WTC11 (cell line): ENCODE measurements at regions not wholly inside any gene's neighbourhood (a gene's known extent, or its start where the extent isn't known, plus 50 kb on each side); places are given as distances from the start of the nearest gene placed in this dataset.

Experiments
- ATAC-seq: fragments of 200-7000 bp; cut with Tn5 transposase; 2 replicates; pipeline ENCODE4 v1.10.0; 2021; ENCODE audit warnings: mild to moderate bottlenecking, moderate library complexity
- CTCF ChIA-PET: fragments of 300-600 bp; sonication (Branson Sonifier 250); formaldehyde crosslinking; loops from one replicate; lab custom pipeline; 2021; ENCODE audit warnings: antibody characterized with exemption; lab: Charles Lee
- POLR2A ChIA-PET: fragments of 350-600 bp; sonication (Branson Sonifier 250); formaldehyde crosslinking; loops from one replicate; lab custom pipeline; 2021; ENCODE audit warnings: antibody characterized with exemption; lab: Charles Lee
- DNase-seq: peaks from one replicate; pipeline ENCODE4 v3.0.0; 2021; ENCODE audit warnings: low spot score
- H3K27ac Mint-ChIP-seq: 2 replicates; pipeline ENCODE4 v1.8.0; 2021; ENCODE audit warnings: mixed read lengths
- H3K27me3 Mint-ChIP-seq: 2 replicates; pipeline ENCODE4 v1.8.0; 2021; ENCODE audit warnings: low read depth, mild to moderate bottlenecking, moderate library complexity, mixed read lengths
- H3K36me3 Mint-ChIP-seq: 2 replicates; pipeline ENCODE4 v1.8.0; 2021; ENCODE audit warnings: mixed read lengths
- H3K4me1 Mint-ChIP-seq: 2 replicates; pipeline ENCODE4 v1.8.0; 2022; ENCODE audit warnings: mixed read lengths
- H3K4me3 Mint-ChIP-seq: 2 replicates; pipeline ENCODE4 v1.8.0; 2021; ENCODE audit warnings: mild to moderate bottlenecking, moderate library complexity, mixed read lengths
- H3K9me3 Mint-ChIP-seq: 2 replicates; pipeline ENCODE4 v1.8.0; 2021; ENCODE audit warnings: mixed read lengths
- CBFB ChIP-seq: sonication (generic); formaldehyde crosslinking; IDR thresholded peaks from 2 replicates; pipeline ENCODE4 v1.8.1; 2022; ENCODE audit warnings: mild to moderate bottlenecking, low read depth, missing genetic modification reagents
- HMGA2 ChIP-seq: fragments of 250-450 bp; sonication (Bioruptor Pico); IDR thresholded peaks from 2 replicates; pipeline ENCODE4 v1.4.0; 2021; ENCODE audit warnings: mild to moderate bottlenecking, moderate library complexity
- MYBL2 ChIP-seq: sonication (generic); formaldehyde crosslinking; IDR thresholded peaks from 2 replicates; pipeline ENCODE4 v1.8.1; 2023; ENCODE audit warnings: mild to moderate bottlenecking, moderate library complexity, missing genetic modification reagents
- NFE2L1 ChIP-seq: sonication (generic); formaldehyde crosslinking; IDR thresholded peaks from 2 replicates; pipeline ENCODE4 v1.8.1; 2023; ENCODE audit warnings: missing genetic modification reagents
- SMAD3 ChIP-seq: sonication (generic); formaldehyde crosslinking; IDR thresholded peaks from 2 replicates; pipeline ENCODE4 v1.8.0; 2022; ENCODE audit warnings: missing genetic modification reagents, mild to moderate bottlenecking, borderline replicate concordance
- TCF7 ChIP-seq: sonication (generic); formaldehyde crosslinking; IDR thresholded peaks from 2 replicates; pipeline ENCODE4 v1.8.0; 2022; ENCODE audit warnings: mild to moderate bottlenecking, low read depth, missing genetic modification reagents, moderate library complexity
- ZNF219 ChIP-seq: sonication (generic); formaldehyde crosslinking; IDR thresholded peaks from 2 replicates; pipeline ENCODE4 v1.8.0; 2023; ENCODE audit warnings: missing genetic modification reagents, mild to moderate bottlenecking, borderline replicate concordance
- ZNF416 ChIP-seq: fragments of 250-450 bp; sonication (Bioruptor Pico); IDR thresholded peaks from 2 replicates; pipeline ENCODE4 v1.9.0; 2021; ENCODE audit warnings: mild to moderate bottlenecking, inconsistent platforms
- TF ChIP-seq, protein P1 (sequence below): sonication (generic); formaldehyde crosslinking; IDR thresholded peaks from 2 replicates; pipeline ENCODE4 v1.8.1; 2023; ENCODE audit warnings: mild to moderate bottlenecking, missing genetic modification reagents, moderate library complexity
- TF ChIP-seq, protein P2 (sequence below): sonication (generic); formaldehyde crosslinking; IDR thresholded peaks from 2 replicates; pipeline ENCODE4 v1.8.0; 2023; ENCODE audit warnings: mild to moderate bottlenecking, missing genetic modification reagents
- TF ChIP-seq, protein P3 (sequence below): fragments of 250-450 bp; sonication (Bioruptor Pico); IDR thresholded peaks from 2 replicates; pipeline ENCODE4 v2.1.2; 2022; ENCODE audit warnings: mild to moderate bottlenecking, moderate library complexity
- TF ChIP-seq, protein P4 (sequence below): sonication (generic); formaldehyde crosslinking; conservative IDR thresholded peaks from 2 replicates; pipeline ENCODE4 v1.8.1; 2022; ENCODE audit warnings: mild to moderate bottlenecking, missing genetic modification reagents
- TF ChIP-seq, protein P5 (sequence below): sonication (generic); formaldehyde crosslinking; IDR thresholded peaks from 2 replicates; pipeline ENCODE4 v1.8.0; 2022; ENCODE audit warnings: mild to moderate bottlenecking, missing genetic modification reagents
- TF ChIP-seq, protein P6 (sequence below): sonication (generic); formaldehyde crosslinking; IDR thresholded peaks from 2 replicates; pipeline ENCODE4 v1.8.0; 2022; ENCODE audit warnings: mild to moderate bottlenecking, missing genetic modification reagents
- TF ChIP-seq, protein P7 (sequence below): fragments of 200-600 bp; IDR thresholded peaks from 2 replicates; pipeline ENCODE4 v1.8.0; 2022; ENCODE audit warnings: antibody characterized with exemption
- TF ChIP-seq, protein P8 (sequence below): fragments of 250-450 bp; sonication (Bioruptor Pico); IDR thresholded peaks from 2 replicates; pipeline ENCODE4 v1.8.0; 2021; ENCODE audit warnings: mild to moderate bottlenecking

DNA sequence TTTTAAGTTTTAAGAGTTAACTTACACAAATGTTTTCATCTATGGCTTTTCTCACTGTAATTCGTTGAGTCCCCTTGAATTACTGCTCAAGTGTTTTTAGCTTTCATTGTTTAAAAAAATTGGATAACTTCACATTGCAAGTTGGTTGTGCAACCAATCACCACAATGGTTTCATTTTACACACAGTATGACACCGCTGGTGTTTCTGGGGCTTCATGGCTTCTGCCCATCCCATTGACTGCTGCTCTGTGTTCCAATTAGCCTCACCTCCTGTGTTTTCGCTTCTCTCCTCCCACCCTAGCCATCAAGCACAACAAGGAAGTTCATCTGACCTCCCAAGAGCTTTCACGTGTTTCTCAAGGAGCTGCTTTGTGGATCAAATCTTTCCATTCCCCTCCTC lies 199.1 kb upstream of the CHAC2 start:
- H3K27me3 Mint-ChIP-seq, result no peaks in the 10 kb centered on the region
- POLR2A ChIA-PET, result no interaction called here
- no peak overlapping the region for H3K4me3 Mint-ChIP-seq
- no peak for ATAC-seq
- peaks cover 15% of the 10 kb centered on the region for H3K4me1 Mint-ChIP-seq
- no peak for DNase-seq
- TF ChIP-seq, protein P1, sequence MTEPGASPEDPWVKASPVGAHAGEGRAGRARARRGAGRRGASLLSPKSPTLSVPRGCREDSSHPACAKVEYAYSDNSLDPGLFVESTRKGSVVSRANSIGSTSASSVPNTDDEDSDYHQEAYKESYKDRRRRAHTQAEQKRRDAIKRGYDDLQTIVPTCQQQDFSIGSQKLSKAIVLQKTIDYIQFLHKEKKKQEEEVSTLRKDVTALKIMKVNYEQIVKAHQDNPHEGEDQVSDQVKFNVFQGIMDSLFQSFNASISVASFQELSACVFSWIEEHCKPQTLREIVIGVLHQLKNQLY (CRISPR knock-in tag), result no peak
- TF ChIP-seq ZNF416 (CRISPR knock-in tag), result no peak
- no peak for TF ChIP-seq SMAD3 (CRISPR knock-in tag)
- H3K36me3 Mint-ChIP-seq, result no peaks in the 10 kb centered on the region
- peak overlapping the region; percentile 64; the same call in 1 of the 2 replicates for H3K27ac Mint-ChIP-seq
- CTCF ChIA-PET, result no interaction called here
- H3K9me3 Mint-ChIP-seq, result no peaks in the 10 kb centered on the region

DNA sequence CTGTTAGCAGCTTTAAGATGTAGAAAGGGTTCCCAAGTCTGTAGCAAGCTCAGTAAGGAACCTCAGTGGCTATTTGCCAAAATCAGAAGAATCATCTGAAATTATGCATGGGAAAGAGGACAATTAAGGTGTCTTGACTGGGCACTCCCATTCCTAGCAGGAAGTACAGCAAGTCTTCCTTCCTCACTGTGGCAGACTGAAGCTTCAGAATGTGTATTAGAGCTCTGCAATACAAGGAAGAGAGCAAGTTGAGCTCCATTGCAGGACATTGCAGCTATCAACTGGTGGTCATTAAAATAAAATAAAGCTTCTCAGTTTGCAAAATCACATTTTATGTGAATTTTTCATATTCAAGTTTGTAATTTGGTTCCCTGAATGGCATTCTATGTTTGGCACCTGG lies 200.5 kb upstream of the CHAC2 start:
- TF ChIP-seq, protein P2, sequence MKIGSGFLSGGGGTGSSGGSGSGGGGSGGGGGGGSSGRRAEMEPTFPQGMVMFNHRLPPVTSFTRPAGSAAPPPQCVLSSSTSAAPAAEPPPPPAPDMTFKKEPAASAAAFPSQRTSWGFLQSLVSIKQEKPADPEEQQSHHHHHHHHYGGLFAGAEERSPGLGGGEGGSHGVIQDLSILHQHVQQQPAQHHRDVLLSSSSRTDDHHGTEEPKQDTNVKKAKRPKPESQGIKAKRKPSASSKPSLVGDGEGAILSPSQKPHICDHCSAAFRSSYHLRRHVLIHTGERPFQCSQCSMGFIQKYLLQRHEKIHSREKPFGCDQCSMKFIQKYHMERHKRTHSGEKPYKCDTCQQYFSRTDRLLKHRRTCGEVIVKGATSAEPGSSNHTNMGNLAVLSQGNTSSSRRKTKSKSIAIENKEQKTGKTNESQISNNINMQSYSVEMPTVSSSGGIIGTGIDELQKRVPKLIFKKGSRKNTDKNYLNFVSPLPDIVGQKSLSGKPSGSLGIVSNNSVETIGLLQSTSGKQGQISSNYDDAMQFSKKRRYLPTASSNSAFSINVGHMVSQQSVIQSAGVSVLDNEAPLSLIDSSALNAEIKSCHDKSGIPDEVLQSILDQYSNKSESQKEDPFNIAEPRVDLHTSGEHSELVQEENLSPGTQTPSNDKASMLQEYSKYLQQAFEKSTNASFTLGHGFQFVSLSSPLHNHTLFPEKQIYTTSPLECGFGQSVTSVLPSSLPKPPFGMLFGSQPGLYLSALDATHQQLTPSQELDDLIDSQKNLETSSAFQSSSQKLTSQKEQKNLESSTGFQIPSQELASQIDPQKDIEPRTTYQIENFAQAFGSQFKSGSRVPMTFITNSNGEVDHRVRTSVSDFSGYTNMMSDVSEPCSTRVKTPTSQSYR (CRISPR knock-in tag), result no peak
- no peak for TF ChIP-seq MYBL2
- no peak for TF ChIP-seq ZNF416 (CRISPR knock-in tag)
- no peak for TF ChIP-seq TCF7 (CRISPR knock-in tag)
- TF ChIP-seq HMGA2 (CRISPR knock-in tag), result no peak
- TF ChIP-seq, protein P3, sequence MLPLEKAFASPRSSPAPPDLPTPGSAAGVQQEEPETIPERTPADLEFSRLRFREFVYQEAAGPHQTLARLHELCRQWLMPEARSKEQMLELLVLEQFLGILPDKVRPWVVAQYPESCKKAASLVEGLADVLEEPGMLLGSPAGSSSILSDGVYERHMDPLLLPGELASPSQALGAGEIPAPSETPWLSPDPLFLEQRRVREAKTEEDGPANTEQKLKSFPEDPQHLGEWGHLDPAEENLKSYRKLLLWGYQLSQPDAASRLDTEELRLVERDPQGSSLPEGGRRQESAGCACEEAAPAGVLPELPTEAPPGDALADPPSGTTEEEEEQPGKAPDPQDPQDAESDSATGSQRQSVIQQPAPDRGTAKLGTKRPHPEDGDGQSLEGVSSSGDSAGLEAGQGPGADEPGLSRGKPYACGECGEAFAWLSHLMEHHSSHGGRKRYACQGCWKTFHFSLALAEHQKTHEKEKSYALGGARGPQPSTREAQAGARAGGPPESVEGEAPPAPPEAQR (CRISPR knock-in tag), result no peak
- TF ChIP-seq, protein P4, sequence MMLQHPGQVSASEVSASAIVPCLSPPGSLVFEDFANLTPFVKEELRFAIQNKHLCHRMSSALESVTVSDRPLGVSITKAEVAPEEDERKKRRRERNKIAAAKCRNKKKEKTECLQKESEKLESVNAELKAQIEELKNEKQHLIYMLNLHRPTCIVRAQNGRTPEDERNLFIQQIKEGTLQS (CRISPR knock-in tag), result no peak
- TF ChIP-seq, protein P5, sequence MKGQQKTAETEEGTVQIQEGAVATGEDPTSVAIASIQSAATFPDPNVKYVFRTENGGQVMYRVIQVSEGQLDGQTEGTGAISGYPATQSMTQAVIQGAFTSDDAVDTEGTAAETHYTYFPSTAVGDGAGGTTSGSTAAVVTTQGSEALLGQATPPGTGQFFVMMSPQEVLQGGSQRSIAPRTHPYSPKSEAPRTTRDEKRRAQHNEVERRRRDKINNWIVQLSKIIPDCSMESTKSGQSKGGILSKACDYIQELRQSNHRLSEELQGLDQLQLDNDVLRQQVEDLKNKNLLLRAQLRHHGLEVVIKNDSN, result no peak
- TF ChIP-seq, protein P6, sequence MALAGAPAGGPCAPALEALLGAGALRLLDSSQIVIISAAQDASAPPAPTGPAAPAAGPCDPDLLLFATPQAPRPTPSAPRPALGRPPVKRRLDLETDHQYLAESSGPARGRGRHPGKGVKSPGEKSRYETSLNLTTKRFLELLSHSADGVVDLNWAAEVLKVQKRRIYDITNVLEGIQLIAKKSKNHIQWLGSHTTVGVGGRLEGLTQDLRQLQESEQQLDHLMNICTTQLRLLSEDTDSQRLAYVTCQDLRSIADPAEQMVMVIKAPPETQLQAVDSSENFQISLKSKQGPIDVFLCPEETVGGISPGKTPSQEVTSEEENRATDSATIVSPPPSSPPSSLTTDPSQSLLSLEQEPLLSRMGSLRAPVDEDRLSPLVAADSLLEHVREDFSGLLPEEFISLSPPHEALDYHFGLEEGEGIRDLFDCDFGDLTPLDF (CRISPR knock-in tag), result no peak
- DNase-seq (no peak), ATAC-seq (no peak)
- H3K27ac Mint-ChIP-seq, result no peak overlapping the region
- H3K27me3 Mint-ChIP-seq, result no peaks in the 10 kb centered on the region
- POLR2A ChIA-PET, result no interaction called here
- CTCF ChIA-PET, result no interaction called here
- no peak overlapping the region for H3K4me3 Mint-ChIP-seq
- no peaks in the 10 kb centered on the region for H3K36me3 Mint-ChIP-seq
- peaks cover 3% of the 10 kb centered on the region; the same call in 1 of the 2 replicates for H3K9me3 Mint-ChIP-seq
- peaks cover 15% of the 10 kb centered on the region for H3K4me1 Mint-ChIP-seq

DNA sequence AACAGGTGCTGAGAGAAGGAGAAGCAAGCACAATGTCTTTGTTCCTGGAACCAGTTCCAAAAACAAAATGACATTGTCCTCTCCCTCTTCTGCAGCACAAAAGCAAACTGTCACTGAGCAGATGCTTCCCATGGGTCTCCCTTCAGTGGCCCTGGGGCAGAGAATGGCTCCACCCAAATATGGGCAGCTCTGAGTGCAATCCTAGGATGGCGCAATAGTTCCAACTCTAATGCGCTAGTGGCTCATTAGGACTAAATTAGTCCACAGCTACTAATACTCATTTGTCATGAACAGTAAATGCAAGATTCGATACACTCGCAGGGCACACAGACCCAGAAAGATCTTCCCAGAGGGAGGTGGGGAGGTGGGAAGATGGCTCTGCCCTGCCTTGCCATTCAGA lies 205.2 kb upstream of the CHAC2 start:
- ChIA-PET POLR2A (no interaction called here), CTCF (no interaction called here)
- Mint-ChIP-seq H3K4me1 (peaks cover 8% of the 10 kb centered on the region; the same call in 1 of the 2 replicates), H3K9me3 (peaks cover 12% of the 10 kb centered on the region), H3K27ac (no peak overlapping the region)
- no peak for DNase-seq
- TF ChIP-seq CBFB, result no peak
- TF ChIP-seq ZNF219 (CRISPR knock-in tag), result no peak
- no peak for TF ChIP-seq NFE2L1 (CRISPR knock-in tag)
- TF ChIP-seq, protein P7, sequence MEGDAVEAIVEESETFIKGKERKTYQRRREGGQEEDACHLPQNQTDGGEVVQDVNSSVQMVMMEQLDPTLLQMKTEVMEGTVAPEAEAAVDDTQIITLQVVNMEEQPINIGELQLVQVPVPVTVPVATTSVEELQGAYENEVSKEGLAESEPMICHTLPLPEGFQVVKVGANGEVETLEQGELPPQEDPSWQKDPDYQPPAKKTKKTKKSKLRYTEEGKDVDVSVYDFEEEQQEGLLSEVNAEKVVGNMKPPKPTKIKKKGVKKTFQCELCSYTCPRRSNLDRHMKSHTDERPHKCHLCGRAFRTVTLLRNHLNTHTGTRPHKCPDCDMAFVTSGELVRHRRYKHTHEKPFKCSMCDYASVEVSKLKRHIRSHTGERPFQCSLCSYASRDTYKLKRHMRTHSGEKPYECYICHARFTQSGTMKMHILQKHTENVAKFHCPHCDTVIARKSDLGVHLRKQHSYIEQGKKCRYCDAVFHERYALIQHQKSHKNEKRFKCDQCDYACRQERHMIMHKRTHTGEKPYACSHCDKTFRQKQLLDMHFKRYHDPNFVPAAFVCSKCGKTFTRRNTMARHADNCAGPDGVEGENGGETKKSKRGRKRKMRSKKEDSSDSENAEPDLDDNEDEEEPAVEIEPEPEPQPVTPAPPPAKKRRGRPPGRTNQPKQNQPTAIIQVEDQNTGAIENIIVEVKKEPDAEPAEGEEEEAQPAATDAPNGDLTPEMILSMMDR, result no peak
- TF ChIP-seq, protein P8, sequence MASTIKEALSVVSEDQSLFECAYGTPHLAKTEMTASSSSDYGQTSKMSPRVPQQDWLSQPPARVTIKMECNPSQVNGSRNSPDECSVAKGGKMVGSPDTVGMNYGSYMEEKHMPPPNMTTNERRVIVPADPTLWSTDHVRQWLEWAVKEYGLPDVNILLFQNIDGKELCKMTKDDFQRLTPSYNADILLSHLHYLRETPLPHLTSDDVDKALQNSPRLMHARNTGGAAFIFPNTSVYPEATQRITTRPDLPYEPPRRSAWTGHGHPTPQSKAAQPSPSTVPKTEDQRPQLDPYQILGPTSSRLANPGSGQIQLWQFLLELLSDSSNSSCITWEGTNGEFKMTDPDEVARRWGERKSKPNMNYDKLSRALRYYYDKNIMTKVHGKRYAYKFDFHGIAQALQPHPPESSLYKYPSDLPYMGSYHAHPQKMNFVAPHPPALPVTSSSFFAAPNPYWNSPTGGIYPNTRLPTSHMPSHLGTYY (CRISPR knock-in tag), result no peak
- TF ChIP-seq, all 79 proteins: peak for 0
- Mint-ChIP-seq H3K4me3 (no peak overlapping the region), H3K36me3 (peaks cover under 1% of the 10 kb centered on the region; the same call in 1 of the 2 replicates), H3K27me3 (no peaks in the 10 kb centered on the region)
- no peak for ATAC-seq
